Memory B cell (primary cell): ENCODE measurements at regions not wholly inside any gene's neighbourhood (a gene's known extent, or its start where the extent isn't known, plus 50 kb on each side); places are given as distances from the start of the nearest gene placed in this dataset.

Experiments used
- ATAC-seq: fragments of 150-1000 bp; cut with Tn5 transposase; 2 replicates; pipeline ENCODE4 v1.10.0; 2021; ENCODE audit warnings: low read depth, mild to moderate bottlenecking, moderate library complexity
- DNase-seq, 2 donors: peaks; one replicate each; pipeline ENCODE4 v3.0.0; 2022; ENCODE audit warnings: low spot score in 2 of 2
- H3K27ac Mint-ChIP-seq: one replicate; pipeline ENCODE4 v1.8.0; 2022; ENCODE audit warnings: mild to moderate bottlenecking, moderate library complexity, mixed read lengths
- H3K27me3 Mint-ChIP-seq: one replicate; pipeline ENCODE4 v1.8.0; 2022; ENCODE audit warnings: mixed read lengths
- H3K36me3 Mint-ChIP-seq: one replicate; pipeline ENCODE4 v1.8.0; 2022; ENCODE audit warnings: mild to moderate bottlenecking, mixed read lengths
- H3K4me1 Mint-ChIP-seq: one replicate; pipeline ENCODE4 v1.8.0; 2022; ENCODE audit warnings: mixed read lengths
- H3K4me3 Mint-ChIP-seq: one replicate; pipeline ENCODE4 v1.8.0; 2022; ENCODE audit warnings: mild to moderate bottlenecking, moderate library complexity, mixed read lengths
- H3K9me3 Mint-ChIP-seq: one replicate; pipeline ENCODE4 v1.8.0; 2022; ENCODE audit warnings: mixed read lengths

DNA sequence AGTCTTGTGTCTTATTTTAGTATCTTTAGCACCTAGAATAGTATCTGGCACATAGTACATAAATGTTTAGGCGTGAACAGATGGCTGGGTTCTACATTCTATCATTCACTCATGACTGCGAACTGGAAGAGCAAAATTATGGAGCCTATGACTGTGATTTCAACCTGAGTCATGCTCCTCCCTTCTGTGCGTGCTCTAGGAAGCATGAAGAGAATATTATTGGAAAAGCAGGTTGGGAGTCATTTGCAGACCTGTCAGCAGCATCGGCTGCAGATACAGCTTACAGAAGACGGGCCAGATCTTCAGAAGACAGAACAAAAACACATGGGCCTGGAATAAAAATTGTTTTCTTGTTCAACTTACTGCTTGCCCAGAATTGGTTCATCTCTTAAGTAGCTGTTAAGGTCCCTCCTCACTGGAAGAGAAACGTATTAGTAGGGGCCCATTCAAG is 344.0 kb upstream of the USP24 start:
- H3K4me1 Mint-ChIP-seq, result no peaks in the 10 kb centered on the region
- no peaks in the 10 kb centered on the region for H3K36me3 Mint-ChIP-seq
- DNase-seq, result no peak
- no peak overlapping the region for H3K4me3 Mint-ChIP-seq
- no peak for ATAC-seq
- H3K9me3 Mint-ChIP-seq, result no peaks in the 10 kb centered on the region
- no peak overlapping the region for H3K27ac Mint-ChIP-seq
- H3K27me3 Mint-ChIP-seq, result peaks cover 2% of the 10 kb centered on the region

DNA sequence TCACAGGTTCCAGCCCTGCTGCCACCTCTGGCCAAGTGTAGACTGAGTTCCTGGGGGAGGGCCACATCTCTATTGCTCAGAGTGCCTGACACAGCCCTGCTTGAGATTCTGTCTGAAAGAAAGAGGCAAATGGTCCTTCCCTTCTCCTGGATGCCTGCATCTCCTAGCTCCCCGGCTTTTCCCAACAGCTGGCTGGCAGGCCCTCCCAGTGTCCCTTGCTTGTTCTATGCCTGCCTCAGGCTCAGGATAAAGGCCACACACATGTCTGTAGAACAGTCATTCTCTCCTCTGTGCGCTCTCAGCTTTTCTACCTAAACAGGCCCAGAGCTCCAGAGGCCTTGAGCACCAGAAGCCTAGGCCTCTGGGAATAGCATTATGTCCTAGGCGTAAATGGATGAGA is 343.4 kb upstream of the USP24 start:
- ATAC-seq, result no peak
- Mint-ChIP-seq H3K4me3 (no peak overlapping the region), H3K27ac (no peak overlapping the region)

DNA sequence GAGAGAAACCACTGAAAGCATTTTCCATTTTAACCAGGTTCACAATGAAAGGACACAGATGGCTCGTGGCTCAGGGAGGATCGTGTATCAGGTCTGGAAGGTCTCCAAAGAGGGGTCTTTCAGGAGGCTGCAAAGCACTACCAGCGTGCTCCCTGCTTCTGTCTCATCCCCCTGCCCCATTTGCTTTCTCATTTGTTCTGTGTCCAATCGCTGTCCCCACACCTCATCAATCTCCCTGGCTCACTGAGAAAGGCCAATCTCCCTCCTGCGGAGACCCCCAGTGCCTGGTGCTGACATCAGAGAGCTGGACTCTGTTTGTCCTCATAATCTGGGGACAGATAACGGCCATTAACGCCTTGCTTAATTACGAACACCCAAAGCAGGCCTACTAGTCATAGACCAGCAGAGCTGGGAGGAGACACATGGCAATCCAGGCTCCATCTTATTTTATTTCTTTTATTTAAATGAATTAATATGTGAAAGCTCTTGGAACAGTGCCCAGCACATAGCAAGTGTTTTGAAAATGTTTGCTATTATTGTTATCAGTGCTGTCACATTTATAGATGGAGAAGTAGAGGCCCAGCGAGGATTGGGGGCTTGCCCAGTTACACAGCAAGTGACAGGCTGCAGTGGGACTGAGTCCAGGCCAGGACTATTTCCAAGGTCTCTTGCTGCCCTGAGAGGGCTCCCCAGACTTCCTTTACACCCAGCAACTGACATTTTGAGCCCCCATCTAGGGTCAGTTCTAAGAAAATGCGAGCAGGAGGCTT is 341.0 kb upstream of the USP24 start:
- H3K27ac Mint-ChIP-seq, result no peak overlapping the region
- ATAC-seq, result no peak

More for the DNA sequence above, 343.4 kb upstream of the USP24 start:
- Mint-ChIP-seq H3K9me3 (no peaks in the 10 kb centered on the region), H3K36me3 (no peaks in the 10 kb centered on the region), H3K27me3 (peaks cover 2% of the 10 kb centered on the region), H3K4me1 (no peaks in the 10 kb centered on the region)
- no peak for DNase-seq

DNA sequence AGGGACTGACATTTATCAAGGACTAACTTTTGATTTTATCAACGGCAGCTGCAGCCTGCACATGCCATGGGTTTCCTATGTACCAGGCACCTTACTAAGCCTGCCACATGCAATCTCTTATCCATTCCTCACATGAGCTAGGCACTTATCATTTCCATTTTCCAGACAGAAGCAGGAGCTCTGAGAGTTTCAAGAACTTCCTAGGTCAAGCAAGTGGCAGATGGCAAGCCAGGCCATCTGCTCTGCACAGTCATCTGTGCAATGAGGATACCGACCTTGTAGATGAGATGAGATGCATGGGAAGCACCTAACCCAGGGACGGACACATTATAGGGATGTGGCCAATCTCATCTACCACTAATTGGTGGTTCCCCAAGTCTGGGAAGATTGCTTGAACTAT is 339.4 kb upstream of the USP24 start:
- Mint-ChIP-seq H3K9me3 (no peaks in the 10 kb centered on the region), H3K27ac (no peak overlapping the region), H3K27me3 (peaks cover 2% of the 10 kb centered on the region), H3K4me3 (no peak overlapping the region), H3K36me3 (no peaks in the 10 kb centered on the region), H3K4me1 (no peaks in the 10 kb centered on the region)
- ATAC-seq (no peak), DNase-seq (no peak)

More for the DNA sequence above, 341.0 kb upstream of the USP24 start:
- Mint-ChIP-seq H3K9me3 (no peaks in the 10 kb centered on the region), H3K4me1 (no peaks in the 10 kb centered on the region), H3K36me3 (no peaks in the 10 kb centered on the region), H3K27me3 (peaks cover 2% of the 10 kb centered on the region), H3K4me3 (no peak overlapping the region)
- DNase-seq, result no peak

DNA sequence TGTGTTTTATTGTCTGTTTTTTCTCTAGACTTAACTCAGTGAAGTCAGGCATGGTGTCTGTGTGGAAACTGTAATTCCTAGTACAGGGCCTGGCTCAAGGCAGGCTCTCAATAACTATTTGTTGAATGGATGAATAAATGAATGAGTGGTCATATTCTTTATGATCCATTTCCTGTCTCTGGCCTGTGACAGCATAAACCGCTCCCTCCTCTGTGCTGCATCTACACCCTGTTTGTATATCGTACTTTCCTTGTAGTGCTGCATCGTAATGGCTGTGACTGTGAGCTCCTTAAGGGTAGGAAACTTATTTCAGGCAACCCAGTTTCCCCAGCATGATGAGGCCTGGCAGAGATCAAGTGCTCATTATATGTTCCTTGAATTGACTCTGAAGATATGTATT is 337.5 kb upstream of the USP24 start:
- Mint-ChIP-seq H3K4me1 (no peaks in the 10 kb centered on the region), H3K27me3 (peaks cover 2% of the 10 kb centered on the region), H3K9me3 (no peaks in the 10 kb centered on the region), H3K4me3 (no peak overlapping the region), H3K27ac (no peak overlapping the region), H3K36me3 (no peaks in the 10 kb centered on the region)
- no peak for DNase-seq
- no peak for ATAC-seq

DNA sequence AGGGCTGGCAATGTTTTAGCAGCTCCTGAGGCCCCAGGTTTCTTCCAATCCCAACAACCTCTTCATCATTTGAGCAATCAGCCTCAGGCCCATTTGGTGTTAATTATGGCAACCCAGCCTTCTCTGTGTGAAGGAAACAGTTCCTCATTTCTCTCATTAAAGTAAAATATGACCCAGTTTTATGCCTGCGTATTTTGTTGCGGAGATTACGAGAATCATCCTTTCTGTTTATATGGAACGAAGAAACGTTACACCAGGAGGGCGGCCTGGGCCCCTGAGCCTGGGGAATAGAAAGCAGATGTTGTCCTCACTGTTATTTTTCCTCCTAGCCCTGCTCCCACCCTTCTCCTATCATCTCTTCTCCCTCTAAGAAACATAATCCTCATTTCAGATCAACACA is 332.2 kb upstream of the USP24 start:
- no peaks in the 10 kb centered on the region for H3K4me1 Mint-ChIP-seq
- H3K27ac Mint-ChIP-seq, result no peak overlapping the region
- H3K36me3 Mint-ChIP-seq, result no peaks in the 10 kb centered on the region
- ATAC-seq, result no peak
- no peak for DNase-seq
- peaks cover 4% of the 10 kb centered on the region for H3K27me3 Mint-ChIP-seq
- no peak overlapping the region for H3K4me3 Mint-ChIP-seq
- H3K9me3 Mint-ChIP-seq, result no peaks in the 10 kb centered on the region

DNA sequence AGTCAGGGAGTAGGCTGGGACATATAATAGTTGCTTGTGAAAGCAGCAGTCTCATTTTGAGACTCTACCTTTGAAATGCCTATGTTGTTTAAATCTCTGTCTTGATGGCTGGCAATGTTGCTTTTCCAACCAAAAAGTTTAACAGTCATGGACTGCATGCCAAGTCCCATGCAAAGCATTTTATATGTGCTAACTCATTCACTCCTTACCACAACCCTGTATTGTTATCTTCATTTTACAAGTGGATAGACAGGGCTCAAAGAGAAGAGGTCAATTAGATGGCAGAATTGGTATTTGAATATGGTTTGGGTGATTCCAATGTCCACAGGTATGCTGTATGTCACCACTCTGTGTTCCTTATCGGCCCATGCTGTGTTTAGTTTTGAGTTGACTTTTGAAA is 331.4 kb upstream of the USP24 start:
- ATAC-seq, result no peak
- no peak for DNase-seq
- Mint-ChIP-seq H3K9me3 (no peaks in the 10 kb centered on the region), H3K4me3 (no peak overlapping the region), H3K27me3 (peaks cover 4% of the 10 kb centered on the region), H3K27ac (no peak overlapping the region), H3K36me3 (no peaks in the 10 kb centered on the region), H3K4me1 (no peaks in the 10 kb centered on the region)

DNA sequence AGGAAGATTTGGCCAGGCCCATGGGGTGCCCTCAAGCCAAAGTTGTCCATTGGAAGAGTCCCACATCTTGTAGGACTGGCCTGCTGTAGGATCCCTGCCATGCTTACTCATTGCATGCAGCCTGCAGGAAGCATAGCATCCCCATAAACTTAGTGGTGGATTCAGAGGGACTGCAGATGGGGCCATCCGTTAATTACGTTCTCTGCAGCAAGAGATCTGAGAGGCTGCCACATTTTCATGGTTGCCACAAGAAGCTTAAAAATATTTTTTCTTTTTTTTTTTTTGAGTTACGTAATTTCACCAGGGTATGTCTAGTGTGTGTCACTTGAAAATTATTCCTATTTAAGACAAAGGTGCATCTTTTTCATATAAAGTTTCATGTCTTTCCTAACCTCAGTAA is 329.7 kb upstream of the USP24 start:
- H3K27me3 Mint-ChIP-seq, result peaks cover 4% of the 10 kb centered on the region
- H3K4me3 Mint-ChIP-seq, result no peak overlapping the region

DNA sequence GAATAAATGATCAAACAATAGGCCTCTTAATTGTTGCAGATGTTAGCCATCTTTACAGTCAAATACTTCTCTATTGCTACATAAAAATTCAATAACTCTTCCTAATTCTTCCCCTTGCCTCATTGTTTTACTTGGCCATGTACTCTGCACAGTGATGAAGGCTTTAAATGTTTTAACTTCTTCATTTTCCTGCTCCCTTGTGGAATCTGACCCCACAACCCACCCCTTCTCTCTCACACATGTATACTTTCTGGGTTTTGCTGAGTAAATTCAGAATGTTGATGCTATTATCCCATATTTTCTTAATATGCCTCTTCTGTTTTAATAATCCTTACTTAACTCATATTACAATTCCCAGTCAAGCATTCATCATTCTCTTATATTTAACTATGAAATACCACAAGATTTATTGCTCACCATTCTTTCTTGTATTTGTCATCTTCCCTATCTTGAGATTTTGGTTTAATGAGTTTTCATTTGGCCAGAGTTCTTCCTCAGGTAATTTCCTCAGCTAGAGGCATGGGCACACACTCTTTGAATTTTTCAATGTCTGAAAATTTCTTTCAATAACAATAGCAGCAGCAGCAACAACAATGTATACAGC is 327.8 kb upstream of the USP24 start:
- Mint-ChIP-seq H3K4me1 (no peaks in the 10 kb centered on the region), H3K27me3 (peaks cover 5% of the 10 kb centered on the region), H3K9me3 (no peaks in the 10 kb centered on the region), H3K36me3 (no peaks in the 10 kb centered on the region), H3K27ac (no peak overlapping the region), H3K4me3 (no peak overlapping the region)
- no peak for DNase-seq
- no peak for ATAC-seq

More for the DNA sequence above, 329.7 kb upstream of the USP24 start:
- ATAC-seq (no peak), DNase-seq (no peak)
- no peaks in the 10 kb centered on the region for H3K4me1 Mint-ChIP-seq
- no peak overlapping the region for H3K27ac Mint-ChIP-seq
- H3K36me3 Mint-ChIP-seq, result no peaks in the 10 kb centered on the region
- no peaks in the 10 kb centered on the region for H3K9me3 Mint-ChIP-seq

DNA sequence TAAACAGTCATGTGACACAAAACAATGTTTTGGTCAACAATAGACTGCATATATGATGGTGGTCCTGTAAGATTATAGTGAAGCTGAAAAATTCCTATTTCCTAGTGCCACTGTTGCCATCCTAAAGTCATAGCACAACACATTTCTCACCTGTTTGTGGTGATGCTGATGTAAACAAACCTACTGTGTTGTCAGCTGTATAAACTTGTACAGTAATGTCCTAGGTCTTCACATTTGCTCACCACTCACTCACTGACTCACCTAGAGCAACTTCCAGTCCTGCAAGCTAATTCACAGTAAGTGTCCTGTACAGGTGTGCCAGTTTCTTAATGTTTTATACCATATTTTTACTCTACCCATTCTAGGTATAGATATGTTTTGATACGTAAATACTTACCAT is 326.1 kb upstream of the USP24 start:
- no peak overlapping the region for H3K4me3 Mint-ChIP-seq

DNA sequence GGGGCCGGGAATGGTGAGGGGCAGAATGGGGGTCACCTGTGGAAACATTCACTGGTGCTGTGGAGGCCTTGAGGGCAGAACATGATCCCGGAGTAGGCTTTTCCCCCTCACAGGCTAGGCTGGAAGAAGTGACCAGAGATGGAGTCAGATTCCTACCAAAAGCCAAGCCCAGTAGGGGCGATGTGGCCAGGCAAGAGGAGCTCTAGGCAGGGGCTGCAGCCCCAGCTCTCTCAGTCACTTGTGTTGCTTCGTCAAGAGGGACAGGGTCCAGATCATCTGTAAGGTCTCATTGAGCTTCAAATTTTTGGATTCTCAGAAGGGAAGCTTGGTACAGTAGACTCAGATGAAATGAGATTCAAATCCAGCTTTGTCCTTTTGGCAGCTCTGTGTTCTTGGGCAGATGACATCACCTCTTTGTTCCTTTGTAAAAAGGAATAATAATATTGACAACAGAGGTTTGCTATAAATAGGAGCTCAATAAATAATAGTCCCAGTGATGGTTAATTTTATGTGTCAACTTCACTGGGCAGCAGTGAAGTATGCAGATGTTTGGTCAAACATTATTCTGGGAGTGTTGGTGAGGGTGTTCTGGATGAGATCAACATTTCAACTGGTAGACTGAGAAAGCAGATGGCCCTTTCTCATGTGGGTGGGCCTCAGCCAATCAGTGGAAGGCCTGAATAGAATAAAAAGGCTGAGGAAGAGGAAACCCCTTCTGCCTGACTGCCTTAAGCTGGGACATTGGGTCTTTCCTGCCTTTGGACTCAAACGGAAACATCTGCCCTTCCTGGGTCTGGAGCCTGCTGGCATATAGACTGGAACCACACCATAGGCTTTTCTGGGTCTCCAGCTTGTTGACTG is 324.7 kb upstream of the USP24 start:
- no peak overlapping the region for H3K4me3 Mint-ChIP-seq
- no peak overlapping the region for H3K27ac Mint-ChIP-seq
- no peaks in the 10 kb centered on the region for H3K4me1 Mint-ChIP-seq
- no peaks in the 10 kb centered on the region for H3K36me3 Mint-ChIP-seq
- ATAC-seq (no peak), DNase-seq (no peak)
- peaks cover 2% of the 10 kb centered on the region for H3K9me3 Mint-ChIP-seq
- H3K27me3 Mint-ChIP-seq, result peaks cover 3% of the 10 kb centered on the region

More for the DNA sequence above, 326.1 kb upstream of the USP24 start:
- Mint-ChIP-seq H3K4me1 (no peaks in the 10 kb centered on the region), H3K27ac (no peak overlapping the region), H3K27me3 (peaks cover 3% of the 10 kb centered on the region), H3K36me3 (no peaks in the 10 kb centered on the region), H3K9me3 (no peaks in the 10 kb centered on the region)
- ATAC-seq, result no peak
- DNase-seq, result no peak

DNA sequence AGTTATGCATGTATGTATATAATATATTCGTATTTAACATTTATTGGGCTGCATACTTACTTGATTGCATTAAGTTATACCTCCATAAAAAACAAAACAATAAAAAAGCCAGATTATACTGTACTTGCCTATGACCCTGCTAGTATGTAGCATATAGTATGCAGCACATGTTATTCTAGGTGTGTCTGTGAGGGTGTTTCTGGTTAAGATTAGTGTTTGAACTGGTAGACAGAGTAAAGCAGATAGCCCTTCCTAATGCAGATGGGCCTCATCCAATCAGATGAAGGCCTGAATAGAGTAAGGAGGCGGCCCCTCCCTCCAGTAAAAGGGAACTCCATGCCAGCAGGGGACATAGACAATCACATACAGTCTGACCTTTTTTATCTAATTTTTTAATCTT is 323.3 kb upstream of the USP24 start:
- Mint-ChIP-seq H3K27ac (no peak overlapping the region), H3K4me3 (no peak overlapping the region), H3K36me3 (no peaks in the 10 kb centered on the region), H3K9me3 (peaks cover 2% of the 10 kb centered on the region), H3K4me1 (no peaks in the 10 kb centered on the region), H3K27me3 (peaks cover 1% of the 10 kb centered on the region)
- ATAC-seq, result no peak
- DNase-seq, result no peak

DNA sequence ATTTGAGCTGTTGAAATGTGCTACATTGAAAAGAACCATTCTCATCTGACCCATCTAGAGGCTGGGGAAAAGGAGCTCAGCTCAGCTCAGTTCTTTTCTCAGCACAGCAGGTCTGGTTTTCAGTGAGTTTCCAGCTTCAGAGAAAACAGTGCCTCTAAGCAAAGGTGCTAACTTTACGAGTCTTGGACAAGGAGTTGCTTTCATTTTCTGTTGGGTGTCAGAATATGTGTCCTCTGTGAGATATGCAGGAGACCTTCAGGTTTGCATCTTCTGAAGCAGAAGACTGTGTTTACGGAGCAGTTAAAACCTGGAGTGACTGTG is 321.3 kb upstream of the USP24 start:
- Mint-ChIP-seq H3K27ac (no peak overlapping the region), H3K36me3 (no peaks in the 10 kb centered on the region), H3K27me3 (peaks cover 4% of the 10 kb centered on the region), H3K4me1 (no peaks in the 10 kb centered on the region), H3K4me3 (no peak overlapping the region), H3K9me3 (peaks cover 2% of the 10 kb centered on the region)
- no peak for ATAC-seq
- DNase-seq, result no peak

DNA sequence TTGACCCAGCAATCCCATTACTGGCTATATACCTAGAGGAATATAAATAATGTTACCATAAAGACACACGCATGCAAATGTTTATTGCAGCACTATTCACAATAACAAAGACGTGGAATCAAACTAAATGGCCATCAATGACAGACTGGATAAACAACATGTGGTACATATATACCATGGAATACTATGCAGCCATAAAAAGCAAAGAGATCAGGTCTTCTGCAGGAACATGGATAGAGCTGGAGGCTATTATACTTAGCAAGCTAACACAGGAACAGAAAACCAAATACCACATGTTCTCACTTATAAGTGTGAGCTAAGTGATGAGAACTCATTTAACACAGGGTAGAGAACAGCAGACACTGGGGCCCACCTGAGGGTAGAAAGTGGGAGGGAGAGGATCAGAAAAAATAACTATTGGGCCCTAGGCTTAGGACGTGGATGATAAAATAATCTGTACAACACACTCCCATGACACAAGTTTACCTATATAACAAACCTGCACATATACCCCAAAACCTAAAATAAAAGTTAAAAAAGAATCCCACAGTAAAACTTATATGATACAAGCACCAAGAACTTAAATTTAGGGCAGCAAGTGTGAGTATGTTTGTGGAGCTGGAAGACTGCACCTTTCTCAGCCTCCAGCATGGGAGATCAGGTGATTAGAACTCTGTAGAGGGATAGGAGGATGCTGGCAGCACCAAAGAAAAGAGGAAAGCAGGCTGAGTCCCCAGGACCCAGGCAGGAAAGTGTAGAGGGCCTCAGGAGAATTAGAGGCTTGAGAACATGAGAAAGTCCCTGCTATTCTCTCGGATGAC is 320.8 kb upstream of the USP24 start:
- Mint-ChIP-seq H3K36me3 (no peaks in the 10 kb centered on the region), H3K4me3 (no peak overlapping the region), H3K4me1 (no peaks in the 10 kb centered on the region), H3K27me3 (peaks cover 4% of the 10 kb centered on the region), H3K27ac (no peak overlapping the region), H3K9me3 (peaks cover 2% of the 10 kb centered on the region)
- no peak for DNase-seq
- no peak for ATAC-seq
